ENCODE measurements at regions not wholly inside any gene's neighbourhood (a gene's known extent, or its start where the extent isn't known, plus 50 kb on each side); places are given as distances from the start of the nearest gene placed in this dataset.
A peak's percentile ranks its signal among the peaks of the same experiment; 100 is the strongest.
"Not testable (repeated sequence)": the region's sequence is repeated elsewhere in the genome, so short reads cannot be mapped to it uniquely, and the experiment has no call there.

DNA sequence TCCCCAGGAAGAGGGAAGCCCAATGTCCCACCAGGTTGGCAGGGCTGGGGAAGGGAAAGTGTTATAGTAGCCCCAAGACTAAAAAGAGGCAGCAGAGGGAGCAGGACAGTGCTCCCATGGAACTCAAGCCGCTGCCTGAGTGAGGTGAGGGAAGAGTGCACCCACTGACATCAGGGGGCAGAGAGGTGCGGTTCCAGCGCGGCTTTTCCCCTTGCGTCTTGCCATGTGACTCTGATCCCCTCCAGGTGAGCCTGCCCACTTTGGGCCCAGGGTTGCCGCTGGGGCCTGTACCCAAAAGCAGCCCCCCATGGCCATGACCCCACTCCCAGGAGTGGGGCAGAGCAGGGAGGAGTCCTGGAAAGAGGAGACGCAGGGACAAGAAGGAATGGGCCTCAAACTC, 136.3 kb upstream of the KCTD7 start:
- BruUV-seq (replicated peaks); H3K9me2 ChIP-seq (ENCODE audit: insufficient read depth); H3K27me3 ChIP-seq (ENCODE audit: insufficient read depth, low read depth); H3K27ac ChIP-seq; H4K20me1 ChIP-seq (ENCODE audit: insufficient read depth); H2AFZ ChIP-seq; H3K79me2 ChIP-seq (ENCODE audit: low read depth); H3F3A ChIP-seq (ENCODE audit: insufficient read depth, low read depth); CTCF ChIA-PET; DNase-seq; H3K36me3 ChIP-seq (ENCODE audit: low read depth); H3K9me3 ChIP-seq (ENCODE audit: insufficient read depth, low read depth); H3K4me1 ChIP-seq (replicated peaks; ENCODE audit: insufficient read depth): not testable (repeated sequence)
- POLR2A ChIA-PET (ENCODE audit: unreplicated experiment): interaction anchor here (0.6 kb wide), 1 partner anchor 511 kb away, joined by 4 read pairs; no protein-coding TSS in a partner anchor
- intact Hi-C loops (cut with micrococcal nuclease; ENCODE audit: unreplicated experiment): loop anchor here (10.0 kb wide), 1 partner anchor 348 kb away; no protein-coding TSS in a partner anchor
- H3K4me3 ChIP-seq: peak overlapping the region; percentile 82
- H3K4me2 ChIP-seq: peak overlapping the region; percentile 81

DNA sequence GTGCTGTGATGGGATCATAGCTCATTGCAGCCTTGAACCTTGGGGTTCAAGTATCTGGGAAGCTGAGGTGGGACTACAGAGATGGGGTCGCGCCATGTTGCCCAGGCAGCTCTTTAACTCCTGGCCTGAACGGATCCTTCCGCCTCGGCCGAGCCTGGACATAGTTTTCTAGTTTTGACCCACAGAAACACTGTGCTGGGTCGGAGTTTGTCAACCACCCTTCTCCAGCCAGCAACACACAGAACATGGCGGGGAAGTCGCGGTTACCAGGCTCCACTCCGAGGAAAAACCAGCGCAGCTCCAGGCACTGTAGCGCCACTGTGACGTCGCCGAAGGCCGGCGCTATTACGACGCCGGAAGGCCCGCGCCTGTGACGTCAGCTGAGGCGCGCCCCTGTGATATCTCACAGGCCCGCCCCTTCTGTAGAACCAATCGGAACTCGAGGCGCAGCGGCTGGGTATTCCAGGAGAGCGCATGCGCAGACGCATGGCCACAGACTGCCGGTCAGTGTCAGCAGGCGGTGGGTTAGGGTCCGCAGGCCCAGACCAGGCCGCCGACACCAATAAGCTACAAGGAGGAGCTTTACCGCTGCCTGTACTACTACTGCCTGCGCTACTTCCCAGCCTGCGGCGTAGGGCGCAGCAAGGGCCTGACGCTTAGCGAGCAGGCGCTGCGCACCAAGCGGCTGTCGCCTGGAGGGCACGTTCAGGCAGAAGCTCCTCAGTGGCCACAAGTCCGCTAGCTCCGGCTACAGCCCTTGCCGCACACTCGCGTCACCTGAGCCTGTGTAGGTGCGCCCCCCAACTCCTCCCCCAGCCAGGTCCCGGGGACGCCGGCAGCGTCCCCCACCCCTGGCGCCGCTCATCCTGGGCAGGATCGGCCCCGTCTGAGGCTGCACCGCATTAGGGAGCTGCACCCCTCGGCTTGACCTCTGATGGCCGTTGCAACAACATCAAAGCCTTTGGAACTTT, 135.2 kb upstream of the KCTD7 start:
- peak overlapping the region; percentile 57 for H3K27ac ChIP-seq
- no peak for TF ChIP-seq EZH2 (IDR thresholded peaks at IDR 0.05; ENCODE audit: low read depth)
- TF ChIP-seq, protein P1, sequence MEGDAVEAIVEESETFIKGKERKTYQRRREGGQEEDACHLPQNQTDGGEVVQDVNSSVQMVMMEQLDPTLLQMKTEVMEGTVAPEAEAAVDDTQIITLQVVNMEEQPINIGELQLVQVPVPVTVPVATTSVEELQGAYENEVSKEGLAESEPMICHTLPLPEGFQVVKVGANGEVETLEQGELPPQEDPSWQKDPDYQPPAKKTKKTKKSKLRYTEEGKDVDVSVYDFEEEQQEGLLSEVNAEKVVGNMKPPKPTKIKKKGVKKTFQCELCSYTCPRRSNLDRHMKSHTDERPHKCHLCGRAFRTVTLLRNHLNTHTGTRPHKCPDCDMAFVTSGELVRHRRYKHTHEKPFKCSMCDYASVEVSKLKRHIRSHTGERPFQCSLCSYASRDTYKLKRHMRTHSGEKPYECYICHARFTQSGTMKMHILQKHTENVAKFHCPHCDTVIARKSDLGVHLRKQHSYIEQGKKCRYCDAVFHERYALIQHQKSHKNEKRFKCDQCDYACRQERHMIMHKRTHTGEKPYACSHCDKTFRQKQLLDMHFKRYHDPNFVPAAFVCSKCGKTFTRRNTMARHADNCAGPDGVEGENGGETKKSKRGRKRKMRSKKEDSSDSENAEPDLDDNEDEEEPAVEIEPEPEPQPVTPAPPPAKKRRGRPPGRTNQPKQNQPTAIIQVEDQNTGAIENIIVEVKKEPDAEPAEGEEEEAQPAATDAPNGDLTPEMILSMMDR (conservative IDR thresholded peaks at IDR 0.05): no peak
- CTCF ChIA-PET: no interaction called here
- BruUV-seq (replicated peaks): TSS peak; percentile 68
- no peaks in the 10 kb centered on the region for H3F3A ChIP-seq (ENCODE audit: insufficient read depth, low read depth)
- peak overlapping the region; percentile 82 for H3K4me3 ChIP-seq
- H3K4me2 ChIP-seq: peak overlapping the region; percentile 81
- H3K36me3 ChIP-seq (ENCODE audit: low read depth): no peaks in the 10 kb centered on the region
- H4K20me1 ChIP-seq (ENCODE audit: insufficient read depth): no peaks in the 10 kb centered on the region
- intact Hi-C loops (cut with micrococcal nuclease; ENCODE audit: unreplicated experiment): loop anchor here (10.0 kb wide), 1 partner anchor 349 kb away; no protein-coding TSS in a partner anchor
- H2AFZ ChIP-seq: peak overlapping the region; percentile 88
- POLR2A ChIA-PET (ENCODE audit: unreplicated experiment): interaction anchor here (0.5 to 0.7 kb wide), 5 partner anchors 24 to 809 kb away, joined by 4 to 20 read pairs (median 5); partner anchors contain the start of gene ASL
- H3K4me1 ChIP-seq (replicated peaks; ENCODE audit: insufficient read depth): peaks cover 5% of the 10 kb centered on the region; the same call in 1 of the 2 replicates
- peak; percentile 89 to 98 for DNase-seq
- peaks cover 9% of the 10 kb centered on the region; the same call in 1 of the 2 replicates for H3K79me2 ChIP-seq (ENCODE audit: low read depth)
- no peaks in the 10 kb centered on the region for H3K9me3 ChIP-seq (ENCODE audit: insufficient read depth, low read depth)
- no peaks in the 10 kb centered on the region for H3K27me3 ChIP-seq (ENCODE audit: insufficient read depth, low read depth)
- no peaks in the 10 kb centered on the region for H3K9me2 ChIP-seq (ENCODE audit: insufficient read depth)

DNA sequence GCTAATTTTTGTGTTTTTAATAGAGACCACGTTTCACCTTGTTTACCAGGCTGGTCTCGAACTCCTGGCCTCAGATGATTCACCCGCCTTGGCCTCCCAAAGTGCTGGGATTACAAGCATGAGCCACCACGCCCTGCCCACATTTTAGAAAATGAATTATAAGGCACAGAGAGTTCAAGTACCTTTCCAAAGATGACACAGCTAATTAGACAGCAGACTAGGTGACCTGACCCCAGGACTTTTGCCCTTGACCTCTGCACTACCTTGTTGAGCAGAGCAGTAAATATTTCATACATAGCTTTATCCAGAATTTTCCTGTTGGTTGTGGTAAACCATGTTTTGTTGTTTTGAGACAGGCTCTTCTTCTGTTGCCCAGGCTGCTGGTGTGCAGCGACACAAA, 131.3 kb upstream of the KCTD7 start:
- H3K4me3 ChIP-seq: no peak overlapping the region
- intact Hi-C loops (cut with micrococcal nuclease; ENCODE audit: unreplicated experiment): loop anchor here (10.0 kb wide), 1 partner anchor 353 kb away; no protein-coding TSS in a partner anchor
- H2AFZ ChIP-seq: no peak overlapping the region
- ChIA-PET CTCF (interaction anchor here (0.7 kb wide), 1 partner anchor 151 kb away, joined by 3 read pairs; no protein-coding TSS in a partner anchor), POLR2A (ENCODE audit: unreplicated experiment) (no interaction called here)
- no peak overlapping the region for H3K4me2 ChIP-seq
- H3K36me3 ChIP-seq (ENCODE audit: low read depth): no peaks in the 10 kb centered on the region
- H4K20me1 ChIP-seq (ENCODE audit: insufficient read depth): no peaks in the 10 kb centered on the region
- H3K4me1 ChIP-seq (replicated peaks; ENCODE audit: insufficient read depth): peaks cover 3% of the 10 kb centered on the region; the same call in 1 of the 2 replicates
- peaks cover 7% of the 10 kb centered on the region; the same call in 1 of the 2 replicates for H3K79me2 ChIP-seq (ENCODE audit: low read depth)
- no peak overlapping the region for H3K27ac ChIP-seq
- H3K9me3 ChIP-seq (ENCODE audit: insufficient read depth, low read depth): no peaks in the 10 kb centered on the region
- BruUV-seq (replicated peaks): no TSS peak
- no peaks in the 10 kb centered on the region for H3F3A ChIP-seq (ENCODE audit: insufficient read depth, low read depth)
- H3K27me3 ChIP-seq (ENCODE audit: insufficient read depth, low read depth): no peaks in the 10 kb centered on the region
- DNase-seq: no peak
- no peak for TF ChIP-seq EZH2 (IDR thresholded peaks at IDR 0.05; ENCODE audit: low read depth)
- TF ChIP-seq, protein P1 (conservative IDR thresholded peaks at IDR 0.05): no peak
- H3K9me2 ChIP-seq (ENCODE audit: insufficient read depth): no peaks in the 10 kb centered on the region
